CD4-positive, alpha-beta T cell treated with Interleukin-17A for 4 hours (primary cell): ENCODE measurements at regions not wholly inside any gene's neighbourhood (a gene's known extent, or its start where the extent isn't known, plus 50 kb on each side); places are given as distances from the start of the nearest gene placed in this dataset.

Experiments
- DNase-seq: peaks from one replicate; pipeline ENCODE4 v3.0.0-alpha.2; 2020; ENCODE audit warnings: mixed read lengths

- DNase-seq = no peak
Measured at GRCh38 chr18:48488388-48488850, 50.4 kb upstream of the CTIF start.

GRCh38 chr18:48486754-48487153 is 52.1 kb upstream of the CTIF start:
- no peak for DNase-seq

- no peak for DNase-seq
Measured at GRCh38 chr18:48485828-48486405, 52.9 kb upstream of the CTIF start.

GRCh38 chr18:48481092-48481491 is 57.7 kb upstream of the CTIF start:
- no peak for DNase-seq

GRCh38 chr18:48479531-48479930 is 59.3 kb upstream of the CTIF start:
- DNase-seq = no peak

- DNase-seq = no peak
Measured at GRCh38 chr18:48477348-48477747, 61.5 kb upstream of the CTIF start.

GRCh38 chr18:48476550-48476917 is 62.3 kb upstream of the CTIF start:
- DNase-seq = no peak

- peak; percentile 26 for DNase-seq
Measured at GRCh38 chr18:48475635-48476549, 62.9 kb upstream of the CTIF start.

- no peak for DNase-seq
Measured at GRCh38 chr18:48473816-48474215, 64.6 kb upstream of the ZBTB7C start.

GRCh38 chr18:48472610-48473009 is 63.4 kb upstream of the ZBTB7C start:
- no peak for DNase-seq

GRCh38 chr18:48470484-48471180 is 61.4 kb upstream of the ZBTB7C start:
- no peak for DNase-seq

- DNase-seq = no peak
Measured at GRCh38 chr18:48468151-48468550, 59.0 kb upstream of the ZBTB7C start.

GRCh38 chr18:48467231-48467630 is 58.0 kb upstream of the ZBTB7C start:
- no peak for DNase-seq

GRCh38 chr18:48462510-48462909 is 53.3 kb upstream of the ZBTB7C start:
- no peak for DNase-seq

GRCh38 chr18:48460929-48461583 is 51.9 kb upstream of the ZBTB7C start:
- no peak for DNase-seq

GRCh38 chr18:48459465-48459864 is 50.3 kb upstream of the ZBTB7C start:
- no peak for DNase-seq

- no peak for DNase-seq
Measured at GRCh38 chr18:48459016-48459415, 49.8 kb upstream of the ZBTB7C start.
